Body of pancreas (tissue), 4 donors: ENCODE measurements at regions not wholly inside any gene's neighbourhood (a gene's known extent, or its start where the extent isn't known, plus 50 kb on each side); places are given as distances from the start of the nearest gene placed in this dataset.

Source experiments
- ATAC-seq: fragments of 150-250 bp; one replicate; pipeline ENCODE4 v1.9.1; 2016
- DNase-seq, 4 donors: peaks; one replicate each; pipeline ENCODE4 v3.0.0-alpha.2; 2019
- H3K27ac ChIP-seq, 4 donors: fragments of 200-600 bp; sonication (generic); 1 replicate in 3 of 4; 2 replicates in 1 of 4; pipeline versions ENCODE4 v1.5.1 to v1.6.1; 2016 to 2019; ENCODE audit warnings: mild to moderate bottlenecking in 1 of 4, mixed read lengths in 1 of 4, moderate library complexity in 1 of 4
- H3K27me3 ChIP-seq, 2 donors: fragments of 200-600 bp; sonication (generic); one replicate each; pipeline ENCODE4 v1.6.0; 2016; ENCODE audit warnings: mild to moderate bottlenecking in 1 of 2
- H3K36me3 ChIP-seq, 2 donors: fragments of 200-600 bp; sonication (generic); replicated peaks in 1 of 2; 2 replicates each; pipeline ENCODE4 v1.5.1; 2016; ENCODE audit warnings: low read depth in 2 of 2; ENCODE audit not compliant: insufficient read depth in 1 of 2
- H3K4me1 ChIP-seq: fragments of 200-600 bp; sonication (generic); one replicate; pipeline ENCODE4 v1.6.0; 2016
- H3K4me3 ChIP-seq, 2 donors: fragments of 200-600 bp; sonication (generic); 1 replicate in 1 of 2; 2 replicates in 1 of 2; pipeline ENCODE4 v1.5.1; 2016 to 2019
- H3K9me3 ChIP-seq, 3 donors: fragments of 200-600 bp; sonication (generic); 1 replicate in 2 of 3; 2 replicates in 1 of 3; pipeline ENCODE4 v1.5.1; 2016
- CTCF ChIP-seq, 7 experiments: fragments of 450-650 bp in 4 of 7; fragments of 200-600 bp in 3 of 7; sonication (generic) in 3 of 7; IDR thresholded peaks; one replicate each; pipeline ENCODE4 v1.5.1; 2016 to 2019; ENCODE audit warnings: antibody characterized with exemption in 7 of 7
- POLR2A ChIP-seq, 3 donors: fragments of 450-650 bp; IDR thresholded peaks; one replicate each; pipeline ENCODE4 v1.6.1; 2016; ENCODE audit warnings: antibody characterized with exemption in 3 of 3, mild to moderate bottlenecking in 2 of 3
- WGBS, 2 donors: methylation state at CpG; one replicate each; pipeline ENCODE4 v1.1.5; 2017; 5-methylcytosine and 5-hydroxymethylcytosine counted together
- intact Hi-C: fragments of 100-400 bp; cut with DNase I; formaldehyde crosslinking; loops from one replicate; pipeline ENCODE4 v1.15.1; 2023

GRCh38 chr3:34919025-34919424 lies 720.3 kb upstream of the ARPP21 start:
- Histone ChIP-seq H3K4me1 (no peaks in the 10 kb centered on the region), H3K27ac (no peak overlapping the region), H3K27me3 (no peaks in the 10 kb centered on the region), H3K36me3 (no peaks in the 10 kb centered on the region), H3K4me3 (no peak overlapping the region), H3K9me3 (no peaks in the 10 kb centered on the region)
- no peak for ATAC-seq
- TF ChIP-seq POLR2A (IDR thresholded peaks at IDR 0.05): no peak
- no peak for TF ChIP-seq CTCF (IDR thresholded peaks at IDR 0.05)
- no peak for DNase-seq
- intact Hi-C loops: no loop called here

DNA sequence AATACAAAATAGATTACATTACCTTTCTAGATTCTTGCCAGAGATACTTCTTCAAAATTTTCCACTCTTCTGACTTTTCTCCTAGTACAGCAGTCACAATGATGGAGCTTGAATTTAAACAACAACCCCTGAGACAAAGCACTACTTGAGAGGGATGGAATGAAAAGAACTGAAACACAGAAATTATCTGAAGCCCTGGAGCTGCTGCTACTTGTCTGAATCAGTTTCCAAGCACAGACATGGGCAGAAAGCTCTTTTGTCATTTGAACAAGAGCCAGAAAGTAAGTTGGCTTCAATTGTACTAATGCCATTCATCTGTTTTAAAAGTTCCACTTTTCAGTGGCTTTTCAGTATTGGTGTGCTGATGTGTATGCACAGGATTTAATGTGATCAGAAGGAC lies 718.5 kb upstream of the ARPP21 start:
- Histone ChIP-seq H3K36me3 (no peaks in the 10 kb centered on the region), H3K27me3 (no peaks in the 10 kb centered on the region), H3K4me1 (no peaks in the 10 kb centered on the region), H3K4me3 (no peak overlapping the region), H3K9me3 (no peaks in the 10 kb centered on the region), H3K27ac (no peak overlapping the region)
- no peak for ATAC-seq
- intact Hi-C loops: no loop called here
- TF ChIP-seq POLR2A (IDR thresholded peaks at IDR 0.05): no peak
- no peak for TF ChIP-seq CTCF (IDR thresholded peaks at IDR 0.05)
- DNase-seq: no peak

- ATAC-seq: no peak
- DNase-seq: no peak
- Histone ChIP-seq H3K27me3 (no peaks in the 10 kb centered on the region), H3K36me3 (no peaks in the 10 kb centered on the region), H3K4me3 (no peak overlapping the region), H3K27ac (no peak overlapping the region), H3K9me3 (no peaks in the 10 kb centered on the region), H3K4me1 (no peaks in the 10 kb centered on the region)
- WGBS, 2 donors: 72 to 77% methylated on average over 2 of the region's 2 CpGs
- no peak for TF ChIP-seq POLR2A (IDR thresholded peaks at IDR 0.05)
- no peak for TF ChIP-seq CTCF (IDR thresholded peaks at IDR 0.05)
- intact Hi-C loops: no loop called here
These were observed 714.4 kb upstream of the ARPP21 start for GRCh38 chr3:34924961-34925360.

GRCh38 chr3:34925851-34926250 lies 713.5 kb upstream of the ARPP21 start:
- no peaks in the 10 kb centered on the region for H3K36me3 ChIP-seq
- TF ChIP-seq CTCF (IDR thresholded peaks at IDR 0.05) (no peak), POLR2A (IDR thresholded peaks at IDR 0.05) (no peak)
- no peaks in the 10 kb centered on the region for H3K9me3 ChIP-seq
- ATAC-seq: no peak
- no peak for DNase-seq
- no peaks in the 10 kb centered on the region for H3K4me1 ChIP-seq
- no peak overlapping the region for H3K4me3 ChIP-seq
- intact Hi-C loops: no loop called here
- H3K27ac ChIP-seq: no peak overlapping the region
- H3K27me3 ChIP-seq: no peaks in the 10 kb centered on the region
- 58 to 72% methylated on average over 1 of the region's 1 CpG for WGBS, 2 donors

DNA sequence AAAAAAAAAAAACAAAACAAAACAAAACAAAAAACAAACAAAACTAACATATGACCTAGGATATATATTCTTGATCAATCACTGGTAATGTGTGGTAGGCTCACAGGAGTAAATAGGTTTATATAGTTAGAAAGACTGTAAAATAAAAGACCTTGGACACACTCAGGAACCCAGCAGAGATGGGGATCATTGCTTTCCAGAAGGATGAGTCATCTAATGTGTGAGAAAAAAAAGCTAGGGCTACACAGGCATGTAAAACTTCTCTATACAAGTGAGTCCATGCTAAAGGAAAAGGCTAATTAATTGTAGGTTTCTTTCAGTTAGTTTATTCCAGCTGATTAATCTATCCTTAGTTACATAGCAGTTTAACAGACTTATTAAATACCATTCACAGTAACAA lies 710.3 kb upstream of the ARPP21 start:
- intact Hi-C loops: no loop called here
- no peaks in the 10 kb centered on the region for H3K36me3 ChIP-seq
- no peaks in the 10 kb centered on the region for H3K4me1 ChIP-seq
- no peak overlapping the region for H3K4me3 ChIP-seq
- H3K9me3 ChIP-seq: no peaks in the 10 kb centered on the region
- no peak for ATAC-seq
- no peak overlapping the region for H3K27ac ChIP-seq
- no peaks in the 10 kb centered on the region for H3K27me3 ChIP-seq
- no peak for DNase-seq
- no peak for TF ChIP-seq CTCF (IDR thresholded peaks at IDR 0.05)
